Smooth muscle cell (in vitro differentiated cells): ENCODE measurements at regions not wholly inside any gene's neighbourhood (a gene's known extent, or its start where the extent isn't known, plus 50 kb on each side); places are given as distances from the start of the nearest gene placed in this dataset.
A peak's percentile ranks its signal among the peaks of the same experiment; 100 is the strongest.

Experiments used
- DNase-seq: peaks from one replicate; lab custom pipeline; 2025; ENCODE audit not compliant: unreplicated experiment; lab: John Stamatoyannopoulos, UW
- H2AFZ ChIP-seq: fragments of 200-600 bp; sonication (generic); 2 replicates; pipeline ENCODE4 v1.6.0; 2016; ENCODE audit warnings: antibody characterized with exemption, low read depth, mild to moderate bottlenecking
- H3F3A ChIP-seq: fragments of 200-600 bp; sonication (generic); 2 replicates; pipeline ENCODE4 v1.6.0; 2017; ENCODE audit warnings: antibody characterized with exemption, low read depth
- H3K27ac ChIP-seq: fragments of 200-600 bp; sonication (generic); 2 replicates; pipeline ENCODE4 v1.5.1; 2016; ENCODE audit warnings: low read depth, mild to moderate bottlenecking
- H3K27me3 ChIP-seq: fragments of 200-600 bp; sonication (generic); 2 replicates; pipeline ENCODE4 v1.6.1; 2016; ENCODE audit warnings: low read depth, mild to moderate bottlenecking
- H3K36me3 ChIP-seq: fragments of 200-600 bp; sonication (generic); 2 replicates; pipeline ENCODE4 v1.5.1; 2016; ENCODE audit warnings: low read depth
- H3K4me1 ChIP-seq: fragments of 200-600 bp; sonication (generic); 2 replicates; pipeline ENCODE4 v1.5.1; 2016; ENCODE audit warnings: low read depth
- H3K4me2 ChIP-seq: fragments of 200-600 bp; sonication (generic); 2 replicates; pipeline ENCODE4 v1.6.0; 2016; ENCODE audit warnings: mild to moderate bottlenecking
- H3K4me3 ChIP-seq: fragments of 200-600 bp; sonication (generic); 2 replicates; pipeline ENCODE4 v1.5.1; 2016; ENCODE audit warnings: mild to moderate bottlenecking
- H3K79me2 ChIP-seq: fragments of 200-600 bp; sonication (generic); 2 replicates; pipeline ENCODE4 v1.6.0; 2016; ENCODE audit warnings: low read depth, mild to moderate bottlenecking
- H3K9ac ChIP-seq: fragments of 200-600 bp; sonication (generic); 2 replicates; pipeline ENCODE4 v1.6.0; 2016; ENCODE audit warnings: low read depth
- H3K9me3 ChIP-seq: fragments of 200-600 bp; sonication (generic); replicated peaks from 2 replicates; pipeline ENCODE4 v1.5.1; 2016; ENCODE audit warnings: low read depth
- H4K20me1 ChIP-seq: fragments of 200-600 bp; sonication (generic); 2 replicates; pipeline ENCODE4 v1.6.0; 2016; ENCODE audit warnings: low read depth
- WGBS: methylation state at CpG from one replicate; pipeline ENCODE4 v1.1.7; 2016; ENCODE audit warnings: low lambda C conversion rate; 5-methylcytosine and 5-hydroxymethylcytosine counted together
- TF ChIP-seq, protein P1 (sequence below): fragments of 200-600 bp; sonication (generic); IDR thresholded peaks from 2 replicates; pipeline ENCODE4 v1.5.1; 2017; ENCODE audit warnings: borderline replicate concordance, mild to moderate bottlenecking, antibody characterized with exemption; ENCODE audit not compliant: insufficient read depth, poor library complexity, severe bottlenecking

DNA sequence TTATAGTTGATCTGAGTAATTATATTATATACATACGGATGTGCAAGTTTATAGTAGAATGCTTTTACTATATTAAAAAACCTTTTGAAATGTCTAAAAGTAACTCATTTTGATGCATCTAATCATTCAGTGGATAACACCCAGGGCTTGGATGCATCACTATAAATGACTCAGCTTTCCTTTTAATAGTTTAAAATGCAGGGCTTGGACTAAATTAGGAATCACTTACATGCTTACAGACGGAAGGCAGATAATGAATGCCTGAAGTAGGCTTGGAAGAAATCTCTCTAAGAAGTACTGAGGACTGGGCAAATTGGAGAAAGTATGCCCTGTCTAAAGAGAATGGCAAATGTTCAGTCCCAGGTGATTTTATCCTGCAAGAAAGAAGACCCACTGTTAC lies 362.5 kb upstream of the CCNH start:
- no peak overlapping the region for H3K9ac ChIP-seq
- peak overlapping the region; percentile 55 for H2AFZ ChIP-seq
- no peaks in the 10 kb centered on the region for H3K36me3 ChIP-seq
- H3K79me2 ChIP-seq: no peaks in the 10 kb centered on the region
- DNase-seq: no peak
- H3K27ac ChIP-seq: no peak overlapping the region
- no peaks in the 10 kb centered on the region for H3K27me3 ChIP-seq
- H3K4me3 ChIP-seq: no peak overlapping the region
- H3K4me1 ChIP-seq: peaks cover 3% of the 10 kb centered on the region
- H4K20me1 ChIP-seq: no peaks in the 10 kb centered on the region
- H3K4me2 ChIP-seq: no peak overlapping the region
- TF ChIP-seq, protein P1, sequence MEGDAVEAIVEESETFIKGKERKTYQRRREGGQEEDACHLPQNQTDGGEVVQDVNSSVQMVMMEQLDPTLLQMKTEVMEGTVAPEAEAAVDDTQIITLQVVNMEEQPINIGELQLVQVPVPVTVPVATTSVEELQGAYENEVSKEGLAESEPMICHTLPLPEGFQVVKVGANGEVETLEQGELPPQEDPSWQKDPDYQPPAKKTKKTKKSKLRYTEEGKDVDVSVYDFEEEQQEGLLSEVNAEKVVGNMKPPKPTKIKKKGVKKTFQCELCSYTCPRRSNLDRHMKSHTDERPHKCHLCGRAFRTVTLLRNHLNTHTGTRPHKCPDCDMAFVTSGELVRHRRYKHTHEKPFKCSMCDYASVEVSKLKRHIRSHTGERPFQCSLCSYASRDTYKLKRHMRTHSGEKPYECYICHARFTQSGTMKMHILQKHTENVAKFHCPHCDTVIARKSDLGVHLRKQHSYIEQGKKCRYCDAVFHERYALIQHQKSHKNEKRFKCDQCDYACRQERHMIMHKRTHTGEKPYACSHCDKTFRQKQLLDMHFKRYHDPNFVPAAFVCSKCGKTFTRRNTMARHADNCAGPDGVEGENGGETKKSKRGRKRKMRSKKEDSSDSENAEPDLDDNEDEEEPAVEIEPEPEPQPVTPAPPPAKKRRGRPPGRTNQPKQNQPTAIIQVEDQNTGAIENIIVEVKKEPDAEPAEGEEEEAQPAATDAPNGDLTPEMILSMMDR: no peak
- no peaks in the 10 kb centered on the region for H3K9me3 ChIP-seq
- H3F3A ChIP-seq: no peaks in the 10 kb centered on the region
- 51% methylated on average over 2 of the region's 2 CpGs for WGBS

DNA sequence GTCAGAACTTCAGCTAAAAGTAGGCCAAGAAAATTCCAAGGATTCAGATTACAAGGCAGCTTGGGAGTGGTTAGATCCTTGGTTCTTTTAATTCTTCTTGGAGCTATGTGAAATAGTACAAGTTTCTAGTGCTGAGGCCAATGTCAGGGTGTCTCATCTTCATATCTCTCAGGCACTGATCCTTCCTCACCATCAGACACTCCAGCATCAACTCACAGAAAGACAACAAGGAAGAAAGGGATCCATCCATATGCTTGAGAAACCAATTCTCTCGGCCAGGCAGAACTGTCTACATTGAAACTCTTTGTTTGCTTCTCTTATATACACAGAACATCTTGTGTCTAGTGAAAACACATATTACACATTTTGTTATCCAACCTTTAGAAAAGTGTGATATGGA lies 362.1 kb upstream of the CCNH start:
- Histone ChIP-seq H4K20me1 (no peaks in the 10 kb centered on the region), H3K4me1 (peaks cover 3% of the 10 kb centered on the region), H3K36me3 (no peaks in the 10 kb centered on the region), H3K27me3 (no peaks in the 10 kb centered on the region), H3K4me2 (no peak overlapping the region), H3K4me3 (no peak overlapping the region), H3K9ac (no peak overlapping the region), H3K27ac (no peak overlapping the region), H2AFZ (no peak overlapping the region), H3K79me2 (no peaks in the 10 kb centered on the region), H3F3A (no peaks in the 10 kb centered on the region), H3K9me3 (no peaks in the 10 kb centered on the region)
- TF ChIP-seq, protein P1: no peak
- DNase-seq: no peak
- 87% methylated on average over 1 of the region's 1 CpG for WGBS

- Histone ChIP-seq H3F3A (no peaks in the 10 kb centered on the region), H3K4me3 (no peak overlapping the region), H3K4me2 (no peak overlapping the region), H3K27me3 (no peaks in the 10 kb centered on the region), H3K36me3 (no peaks in the 10 kb centered on the region), H3K27ac (no peak overlapping the region), H3K4me1 (peaks cover 3% of the 10 kb centered on the region), H3K9ac (no peak overlapping the region), H4K20me1 (no peaks in the 10 kb centered on the region), H3K79me2 (no peaks in the 10 kb centered on the region), H2AFZ (no peak overlapping the region), H3K9me3 (no peaks in the 10 kb centered on the region)
- WGBS: 67% methylated on average over 16 of the region's 16 CpGs
- TF ChIP-seq, protein P1: no peak
- DNase-seq: no peak
These were observed 357.9 kb upstream of the CCNH start for GRCh38 chr5:87770601-87771121.

DNA sequence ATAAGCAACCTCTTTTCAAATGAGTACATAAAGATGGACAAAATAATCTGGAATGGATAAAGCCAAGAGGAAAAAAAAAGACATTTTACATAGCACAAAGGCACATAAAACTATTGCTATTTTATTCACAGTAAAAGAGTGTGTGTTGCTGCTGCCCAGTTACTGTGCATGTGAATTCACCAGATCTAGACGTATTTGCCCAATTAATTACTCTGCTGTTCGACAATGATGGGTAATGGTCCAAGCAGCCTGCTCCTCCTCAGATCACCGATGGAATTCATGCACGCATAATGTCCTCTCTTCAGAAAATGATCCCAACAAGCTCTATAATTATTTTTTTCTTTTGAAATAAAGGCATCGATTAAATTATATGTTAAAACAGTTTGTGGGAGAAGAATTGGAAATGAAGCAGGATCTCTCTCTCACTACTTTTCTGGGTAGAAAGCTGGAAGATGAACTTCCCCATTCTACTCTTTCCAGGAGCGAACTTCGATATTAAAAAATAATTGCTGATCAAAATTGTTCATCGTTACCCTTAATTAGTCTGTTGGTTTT lies 357.4 kb upstream of the CCNH start:
- H3K36me3 ChIP-seq: no peaks in the 10 kb centered on the region
- H3K27me3 ChIP-seq: no peaks in the 10 kb centered on the region
- H3K4me2 ChIP-seq: no peak overlapping the region
- no peak overlapping the region for H3K4me3 ChIP-seq
- H3K9me3 ChIP-seq: no peaks in the 10 kb centered on the region
- DNase-seq: no peak
- TF ChIP-seq, protein P1: no peak
- no peaks in the 10 kb centered on the region for H3K79me2 ChIP-seq
- H2AFZ ChIP-seq: no peak overlapping the region
- WGBS: 92% methylated on average over 8 of the region's 8 CpGs
- H4K20me1 ChIP-seq: no peaks in the 10 kb centered on the region
- peaks cover 3% of the 10 kb centered on the region for H3K4me1 ChIP-seq
- H3F3A ChIP-seq: no peaks in the 10 kb centered on the region
- no peak overlapping the region for H3K9ac ChIP-seq
- H3K27ac ChIP-seq: no peak overlapping the region
